ENCODE measurements at regions not wholly inside any gene's neighbourhood (a gene's known extent, or its start where the extent isn't known, plus 50 kb on each side); places are given as distances from the start of the nearest gene placed in this dataset.

GRCh38 chr7:84379446-84379845, 184.9 kb upstream of the SEMA3A start:
- H3K4me1 ChIP-seq, result no peaks in the 10 kb centered on the region
- H3K36me3 ChIP-seq, result no peaks in the 10 kb centered on the region
- no peak overlapping the region for H3K4me3 ChIP-seq (replicated peaks in 1 of 3)
- H3K27me3 ChIP-seq, result no peaks in the 10 kb centered on the region
- intact Hi-C loops (cut with DNase I), result no loop called here
- 93 to 95% methylated on average over 1 of the region's 1 CpG for WGBS, 2 donors
- no peak for TF ChIP-seq CTCF (IDR thresholded peaks at IDR 0.05)
- no peak for TF ChIP-seq POLR2A (IDR thresholded peaks at IDR 0.05)
- no peak overlapping the region for H3K27ac ChIP-seq
- DNase-seq, result no peak
- H3K9me3 ChIP-seq, result no peaks in the 10 kb centered on the region

- TF ChIP-seq POLR2A (IDR thresholded peaks at IDR 0.05), result no peak
- TF ChIP-seq CTCF (IDR thresholded peaks at IDR 0.05), result no peak
- 98 to 99% methylated on average over 4 of the region's 4 CpGs for WGBS, 2 donors
- intact Hi-C loops (cut with DNase I), result no loop called here
Observed at GRCh38 chr7:84372712-84373111, 178.1 kb upstream of the SEMA3A start.

GRCh38 chr7:84372155-84372621, 177.6 kb upstream of the SEMA3A start:
- DNase-seq, result no peak
- 79 to 87% methylated on average over 3 of the region's 3 CpGs for WGBS, 2 donors
- Histone ChIP-seq H3K4me3 (replicated peaks in 1 of 3) (no peak overlapping the region), H3K9me3 (no peaks in the 10 kb centered on the region), H3K27ac (no peak overlapping the region), H3K27me3 (no peaks in the 10 kb centered on the region), H3K36me3 (no peaks in the 10 kb centered on the region), H3K4me1 (no peaks in the 10 kb centered on the region)
- intact Hi-C loops (cut with DNase I), result no loop called here
- TF ChIP-seq CTCF (IDR thresholded peaks at IDR 0.05) (no peak), POLR2A (IDR thresholded peaks at IDR 0.05) (no peak)

More at GRCh38 chr7:84372712-84373111, 178.1 kb upstream of the SEMA3A start:
- no peak for DNase-seq
- H3K4me1 ChIP-seq, result no peaks in the 10 kb centered on the region
- H3K27me3 ChIP-seq, result no peaks in the 10 kb centered on the region
- no peaks in the 10 kb centered on the region for H3K9me3 ChIP-seq
- H3K36me3 ChIP-seq, result no peaks in the 10 kb centered on the region
- no peak overlapping the region for H3K4me3 ChIP-seq (replicated peaks in 1 of 3)
- H3K27ac ChIP-seq, result no peak overlapping the region

DNA sequence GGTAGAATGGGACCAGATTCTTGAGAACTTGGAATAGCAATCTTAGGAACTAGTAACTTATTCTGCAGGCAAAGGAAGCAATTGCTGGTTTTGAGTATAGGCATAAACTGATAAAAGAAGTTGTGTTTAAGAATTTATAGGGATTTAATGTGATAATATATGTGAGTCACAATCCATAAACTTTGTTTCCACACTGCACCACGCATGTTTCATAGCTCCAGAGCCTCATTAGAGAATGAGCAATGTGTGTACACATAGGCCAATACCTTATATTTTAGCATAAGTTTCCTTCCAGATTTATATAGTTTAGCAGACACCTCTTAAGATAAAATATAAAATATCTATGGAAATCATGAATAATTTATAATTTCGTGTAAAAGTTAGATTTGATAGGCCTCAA, 175.5 kb upstream of the SEMA3A start:
- H3K27ac ChIP-seq, result no peak overlapping the region
- no peaks in the 10 kb centered on the region for H3K9me3 ChIP-seq
- 60 to 80% methylated on average over 2 of the region's 2 CpGs for WGBS, 2 donors
- TF ChIP-seq POLR2A (IDR thresholded peaks at IDR 0.05) (no peak), CTCF (IDR thresholded peaks at IDR 0.05) (no peak)
- intact Hi-C loops (cut with DNase I), result no loop called here
- no peaks in the 10 kb centered on the region for H3K36me3 ChIP-seq
- DNase-seq, result no peak
- H3K4me3 ChIP-seq (replicated peaks in 1 of 3), result no peak overlapping the region
- no peaks in the 10 kb centered on the region for H3K27me3 ChIP-seq
- H3K4me1 ChIP-seq, result no peaks in the 10 kb centered on the region

GRCh38 chr7:84368122-84368521, 173.5 kb upstream of the SEMA3A start:
- no peaks in the 10 kb centered on the region for H3K9me3 ChIP-seq
- no peaks in the 10 kb centered on the region for H3K36me3 ChIP-seq
- no peaks in the 10 kb centered on the region for H3K4me1 ChIP-seq
- intact Hi-C loops (cut with DNase I), result no loop called here
- WGBS, 2 donors, result 86 to 87% methylated on average over 1 of the region's 1 CpG
- no peak for DNase-seq
- no peaks in the 10 kb centered on the region for H3K27me3 ChIP-seq
- TF ChIP-seq POLR2A (IDR thresholded peaks at IDR 0.05) (no peak), CTCF (IDR thresholded peaks at IDR 0.05) (no peak)
- H3K4me3 ChIP-seq (replicated peaks in 1 of 3), result no peak overlapping the region
- H3K27ac ChIP-seq, result no peak overlapping the region

Data from thyroid gland (tissue), 4 donors.